ENCODE measurements at regions not wholly inside any gene's neighbourhood (a gene's known extent, or its start where the extent isn't known, plus 50 kb on each side); places are given as distances from the start of the nearest gene placed in this dataset.

GRCh38 chr3:110253794-110254193, 817.8 kb upstream of the NECTIN3 start:
- no peaks in the 10 kb centered on the region for H3K27me3 Mint-ChIP-seq (ENCODE audit: unreplicated experiment)
- CTCF ChIA-PET: no interaction called here
- no peak overlapping the region for H3K27ac Mint-ChIP-seq (ENCODE audit: unreplicated experiment)
- H3K4me3 Mint-ChIP-seq (ENCODE audit: low read depth, unreplicated experiment): no peak overlapping the region
- no peak for DNase-seq
- no TSS peak for BruUV-seq (replicated peaks)
- H3K4me1 Mint-ChIP-seq (ENCODE audit: low read depth, unreplicated experiment): no peaks in the 10 kb centered on the region
- no peak for TF ChIP-seq CTCF (IDR thresholded peaks at IDR 0.05; ENCODE audit: unreplicated experiment)
- no peaks in the 10 kb centered on the region for H3K9me3 Mint-ChIP-seq (ENCODE audit: low read depth, unreplicated experiment)
- intact Hi-C loops (cut with micrococcal nuclease; ENCODE audit: unreplicated experiment): no loop called here
- H3K36me3 Mint-ChIP-seq (ENCODE audit: insufficient read depth, unreplicated experiment): no peaks in the 10 kb centered on the region

GRCh38 chr3:110254591-110254990, 817.0 kb upstream of the NECTIN3 start:
- no peak for TF ChIP-seq CTCF (IDR thresholded peaks at IDR 0.05; ENCODE audit: unreplicated experiment)
- H3K4me1 Mint-ChIP-seq (ENCODE audit: low read depth, unreplicated experiment): no peaks in the 10 kb centered on the region
- no peak overlapping the region for H3K4me3 Mint-ChIP-seq (ENCODE audit: low read depth, unreplicated experiment)
- intact Hi-C loops (cut with micrococcal nuclease; ENCODE audit: unreplicated experiment): no loop called here
- H3K27ac Mint-ChIP-seq (ENCODE audit: unreplicated experiment): no peak overlapping the region
- no peaks in the 10 kb centered on the region for H3K36me3 Mint-ChIP-seq (ENCODE audit: insufficient read depth, unreplicated experiment)
- H3K27me3 Mint-ChIP-seq (ENCODE audit: unreplicated experiment): no peaks in the 10 kb centered on the region
- H3K9me3 Mint-ChIP-seq (ENCODE audit: low read depth, unreplicated experiment): no peaks in the 10 kb centered on the region
- DNase-seq: no peak
- no TSS peak for BruUV-seq (replicated peaks)
- CTCF ChIA-PET: no interaction called here

GRCh38 chr3:110261141-110261540, 810.5 kb upstream of the NECTIN3 start:
- intact Hi-C loops (cut with micrococcal nuclease; ENCODE audit: unreplicated experiment): no loop called here
- DNase-seq: no peak
- H3K9me3 Mint-ChIP-seq (ENCODE audit: low read depth, unreplicated experiment): no peaks in the 10 kb centered on the region
- no peaks in the 10 kb centered on the region for H3K4me1 Mint-ChIP-seq (ENCODE audit: low read depth, unreplicated experiment)
- BruUV-seq (replicated peaks): no TSS peak
- CTCF ChIA-PET: interaction anchor here (0.8 kb wide), 1 partner anchor 144 kb away, joined by 3 read pairs; no protein-coding TSS in a partner anchor
- no peak overlapping the region for H3K27ac Mint-ChIP-seq (ENCODE audit: unreplicated experiment)
- no peaks in the 10 kb centered on the region for H3K27me3 Mint-ChIP-seq (ENCODE audit: unreplicated experiment)
- no peak overlapping the region for H3K4me3 Mint-ChIP-seq (ENCODE audit: low read depth, unreplicated experiment)
- no peaks in the 10 kb centered on the region for H3K36me3 Mint-ChIP-seq (ENCODE audit: insufficient read depth, unreplicated experiment)
- no peak for TF ChIP-seq CTCF (IDR thresholded peaks at IDR 0.05; ENCODE audit: unreplicated experiment)

GRCh38 chr3:110262896-110263295, 808.7 kb upstream of the NECTIN3 start:
- H3K9me3 Mint-ChIP-seq (ENCODE audit: low read depth, unreplicated experiment): no peaks in the 10 kb centered on the region
- DNase-seq: no peak
- no TSS peak for BruUV-seq (replicated peaks)
- H3K36me3 Mint-ChIP-seq (ENCODE audit: insufficient read depth, unreplicated experiment): no peaks in the 10 kb centered on the region
- intact Hi-C loops (cut with micrococcal nuclease; ENCODE audit: unreplicated experiment): no loop called here
- TF ChIP-seq CTCF (IDR thresholded peaks at IDR 0.05; ENCODE audit: unreplicated experiment): no peak
- no peaks in the 10 kb centered on the region for H3K4me1 Mint-ChIP-seq (ENCODE audit: low read depth, unreplicated experiment)
- no peaks in the 10 kb centered on the region for H3K27me3 Mint-ChIP-seq (ENCODE audit: unreplicated experiment)
- CTCF ChIA-PET: no interaction called here
- H3K4me3 Mint-ChIP-seq (ENCODE audit: low read depth, unreplicated experiment): no peak overlapping the region
- H3K27ac Mint-ChIP-seq (ENCODE audit: unreplicated experiment): no peak overlapping the region

Data from Calu3 (cell line).